GM06990 (cell line): ENCODE measurements at regions not wholly inside any gene's neighbourhood (a gene's known extent, or its start where the extent isn't known, plus 50 kb on each side); places are given as distances from the start of the nearest gene placed in this dataset.

Experiments used
- DNase-seq: peaks from one replicate; pipeline ENCODE4 v3.0.0-alpha.2; 2011; ENCODE audit not compliant: insufficient read length; ENCODE audit errors: extremely low read depth
- H3K27me3 ChIP-seq: replicated peaks from 2 replicates; pipeline ENCODE4 v1.6.0; 2011; ENCODE audit warnings: low read length; ENCODE audit not compliant: control insufficient read depth, insufficient read depth
- H3K36me3 ChIP-seq: 2 replicates; pipeline ENCODE4 v1.5.1; 2011; ENCODE audit warnings: low read length; ENCODE audit not compliant: control insufficient read depth, insufficient read depth
- H3K4me3 ChIP-seq: replicated peaks from 2 replicates; pipeline ENCODE4 v1.5.1; 2011; ENCODE audit warnings: low read depth, mild to moderate bottlenecking, control low read depth, low read length
- TF ChIP-seq, protein P1 (sequence below): IDR thresholded peaks from 2 replicates; pipeline ENCODE4 v1.5.1; 2011; ENCODE audit warnings: low read length, control low read depth, mild to moderate bottlenecking, inconsistent platforms; ENCODE audit not compliant: insufficient read depth, poor library complexity, severe bottlenecking

DNA sequence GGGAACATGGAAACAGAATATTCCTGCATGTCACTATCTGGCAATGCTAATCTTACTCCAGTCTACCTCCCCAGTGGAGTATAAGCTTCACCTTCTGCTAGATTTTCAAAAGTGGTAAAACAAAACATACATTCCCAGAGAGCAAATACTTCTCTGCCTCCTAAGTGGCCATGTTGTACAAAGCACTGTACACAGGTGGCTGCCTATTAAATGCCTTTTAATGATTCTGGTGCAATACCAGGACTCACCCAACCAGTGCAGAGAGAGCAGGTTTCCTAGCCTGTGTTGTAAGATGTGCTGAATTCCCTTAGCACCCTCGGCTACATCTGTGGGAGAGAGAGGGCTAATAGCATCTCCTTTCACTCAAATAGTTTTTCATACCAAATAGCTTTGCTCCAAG is 684.3 kb upstream of the NRP1 start:
- Histone ChIP-seq H3K36me3 (no peaks in the 10 kb centered on the region), H3K4me3 (no peak overlapping the region), H3K27me3 (no peaks in the 10 kb centered on the region)
- TF ChIP-seq, protein P1, sequence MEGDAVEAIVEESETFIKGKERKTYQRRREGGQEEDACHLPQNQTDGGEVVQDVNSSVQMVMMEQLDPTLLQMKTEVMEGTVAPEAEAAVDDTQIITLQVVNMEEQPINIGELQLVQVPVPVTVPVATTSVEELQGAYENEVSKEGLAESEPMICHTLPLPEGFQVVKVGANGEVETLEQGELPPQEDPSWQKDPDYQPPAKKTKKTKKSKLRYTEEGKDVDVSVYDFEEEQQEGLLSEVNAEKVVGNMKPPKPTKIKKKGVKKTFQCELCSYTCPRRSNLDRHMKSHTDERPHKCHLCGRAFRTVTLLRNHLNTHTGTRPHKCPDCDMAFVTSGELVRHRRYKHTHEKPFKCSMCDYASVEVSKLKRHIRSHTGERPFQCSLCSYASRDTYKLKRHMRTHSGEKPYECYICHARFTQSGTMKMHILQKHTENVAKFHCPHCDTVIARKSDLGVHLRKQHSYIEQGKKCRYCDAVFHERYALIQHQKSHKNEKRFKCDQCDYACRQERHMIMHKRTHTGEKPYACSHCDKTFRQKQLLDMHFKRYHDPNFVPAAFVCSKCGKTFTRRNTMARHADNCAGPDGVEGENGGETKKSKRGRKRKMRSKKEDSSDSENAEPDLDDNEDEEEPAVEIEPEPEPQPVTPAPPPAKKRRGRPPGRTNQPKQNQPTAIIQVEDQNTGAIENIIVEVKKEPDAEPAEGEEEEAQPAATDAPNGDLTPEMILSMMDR: no peak
- no peak for DNase-seq

DNA sequence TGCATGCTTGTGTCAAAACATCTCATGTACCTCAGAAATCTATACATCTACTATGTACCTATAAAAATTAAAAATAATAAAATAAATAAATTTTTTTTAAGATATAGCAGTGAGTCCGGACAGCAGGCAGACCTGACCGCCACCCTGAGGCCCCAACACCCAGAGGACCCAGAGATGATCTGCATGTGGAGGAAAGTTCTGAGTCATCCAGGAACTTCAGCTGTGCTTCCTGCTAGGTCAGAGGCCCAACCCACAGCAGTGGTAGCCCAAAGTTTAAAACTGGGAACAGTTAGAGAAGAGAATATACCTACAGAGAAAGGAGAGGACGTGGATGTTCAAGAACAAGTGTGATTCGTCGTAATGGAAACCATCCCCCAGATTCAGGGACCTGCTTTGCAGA is 683.7 kb upstream of the NRP1 start:
- H3K27me3 ChIP-seq: no peaks in the 10 kb centered on the region
- no peak overlapping the region for H3K4me3 ChIP-seq
- DNase-seq: peak; percentile 8
- no peaks in the 10 kb centered on the region for H3K36me3 ChIP-seq
- TF ChIP-seq, protein P1: no peak

DNA sequence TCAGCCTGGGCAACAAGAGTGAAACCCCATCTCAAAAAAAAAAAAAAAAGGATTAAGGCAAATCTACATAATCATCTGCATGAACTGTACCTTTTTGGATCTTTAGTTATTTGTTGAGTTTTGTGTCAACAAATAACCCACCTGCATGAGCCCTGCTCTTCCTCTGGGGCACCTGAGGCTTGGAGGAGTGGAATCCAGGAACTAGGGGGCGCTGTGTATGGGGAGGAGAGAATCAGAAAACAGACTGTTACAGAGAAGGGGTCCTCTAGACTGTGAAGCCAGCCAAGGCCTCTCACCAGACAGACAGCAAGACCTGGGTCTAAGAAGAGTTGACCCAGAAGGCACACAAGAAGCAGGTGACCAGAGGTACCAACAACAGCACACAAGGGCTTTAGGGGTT is 682.8 kb upstream of the NRP1 start:
- Histone ChIP-seq H3K4me3 (no peak overlapping the region), H3K27me3 (no peaks in the 10 kb centered on the region), H3K36me3 (no peaks in the 10 kb centered on the region)
- TF ChIP-seq, protein P1: peak; percentile 11
- DNase-seq: no peak

DNA sequence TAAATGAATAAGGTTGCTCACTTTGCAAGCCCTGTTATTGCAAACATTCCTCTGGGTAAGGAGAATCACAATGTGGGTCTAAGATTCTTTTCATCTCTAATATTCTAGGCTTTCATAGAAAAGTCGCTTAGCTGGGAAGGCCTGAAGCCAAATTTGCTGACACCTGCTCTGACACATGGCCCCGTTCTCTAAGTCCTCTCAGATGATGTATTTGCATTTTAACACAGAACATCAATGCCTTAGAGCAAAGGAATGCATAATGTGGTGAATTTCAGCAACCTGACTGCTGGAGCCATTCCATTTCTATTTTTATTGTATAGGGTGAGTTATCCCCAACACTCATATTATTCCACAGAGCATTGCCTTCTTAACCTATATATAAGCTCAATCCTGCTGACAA is 682.1 kb upstream of the NRP1 start:
- TF ChIP-seq, protein P1: no peak
- Histone ChIP-seq H3K27me3 (no peaks in the 10 kb centered on the region), H3K36me3 (no peaks in the 10 kb centered on the region), H3K4me3 (no peak overlapping the region)
- no peak for DNase-seq

DNA sequence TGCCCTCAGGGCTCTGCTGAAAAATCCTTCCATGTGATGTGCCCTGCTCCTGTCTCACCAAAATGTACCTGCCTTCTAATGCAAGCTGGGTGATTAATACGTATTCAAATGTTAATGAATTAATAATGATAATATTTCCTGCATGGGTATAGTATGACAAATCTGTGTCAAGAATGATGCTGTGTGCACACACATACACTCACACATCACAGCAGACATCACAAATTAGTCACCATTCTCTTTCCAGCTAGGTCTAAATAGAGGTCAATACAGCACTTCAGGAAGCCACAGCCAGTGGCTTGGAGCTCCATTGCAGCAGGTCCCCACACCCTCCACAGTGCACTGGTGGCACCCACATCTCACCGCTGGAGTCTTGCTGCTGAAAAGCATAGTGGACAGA is 681.2 kb upstream of the NRP1 start:
- H3K36me3 ChIP-seq: no peaks in the 10 kb centered on the region
- TF ChIP-seq, protein P1: no peak

DNA sequence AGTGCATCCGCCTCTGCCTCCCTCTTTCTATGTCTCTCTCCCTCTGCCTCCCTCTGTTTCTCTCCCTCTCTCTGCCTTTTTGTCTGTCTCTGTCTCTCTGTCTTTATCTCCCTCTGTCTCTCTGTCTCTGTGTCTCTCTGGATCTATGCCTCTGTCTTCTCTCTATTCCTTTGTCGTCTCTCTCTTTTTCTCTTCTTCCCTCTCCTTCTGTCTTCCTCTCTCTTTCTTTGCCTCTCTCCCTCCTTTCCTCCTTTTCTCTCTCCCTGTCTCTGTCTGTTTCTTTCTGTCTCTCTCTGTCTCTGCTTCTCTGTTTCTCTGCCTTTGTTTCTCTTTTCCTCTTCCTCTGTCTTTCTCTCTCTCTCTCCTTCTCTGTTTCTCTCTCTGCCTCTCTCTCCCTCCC is 678.8 kb upstream of the NRP1 start:
- TF ChIP-seq, protein P1: no peak
- no peak overlapping the region for H3K4me3 ChIP-seq

More for the DNA sequence above, 681.2 kb upstream of the NRP1 start:
- DNase-seq: no peak
- Histone ChIP-seq H3K27me3 (no peaks in the 10 kb centered on the region), H3K4me3 (no peak overlapping the region)

More for the DNA sequence above, 678.8 kb upstream of the NRP1 start:
- DNase-seq: no peak
- Histone ChIP-seq H3K27me3 (no peaks in the 10 kb centered on the region), H3K36me3 (no peaks in the 10 kb centered on the region)
